Brain microvascular endothelial cell (primary cell): ENCODE measurements at regions not wholly inside any gene's neighbourhood (a gene's known extent, or its start where the extent isn't known, plus 50 kb on each side); places are given as distances from the start of the nearest gene placed in this dataset.
"Not testable (repeated sequence)": the region's sequence is repeated elsewhere in the genome, so short reads cannot be mapped to it uniquely, and the experiment has no call there.

ENCODE experiments used
- DNase-seq: peaks from one replicate; pipeline ENCODE4 v3.0.0-alpha.2; 2020
- H3K27ac ChIP-seq: fragments of 250-450 bp; sonication (Bioruptor Pico); 2 replicates; pipeline ENCODE4 v1.5.1; 2020; ENCODE audit warnings: mild to moderate bottlenecking, moderate library complexity
- H3K27me3 ChIP-seq: fragments of 250-450 bp; sonication (Bioruptor Pico); replicated peaks from 2 replicates; pipeline ENCODE4 v1.5.1; 2020; ENCODE audit warnings: mild to moderate bottlenecking
- H3K36me3 ChIP-seq: fragments of 250-450 bp; sonication (Bioruptor Pico); replicated peaks from 2 replicates; pipeline ENCODE4 v1.5.1; 2020; ENCODE audit warnings: mild to moderate bottlenecking
- H3K4me3 ChIP-seq: 2 replicates; pipeline ENCODE4 v1.5.1; 2011; ENCODE audit warnings: low read depth, mild to moderate bottlenecking, control low read depth, low read length, moderate library complexity
- in situ Hi-C: cut with HindIII; loops from 2 replicates; pipeline ENCODE4 v1.10.0; 2017; ENCODE audit warnings: low sequenced_read_pairs, low pct_ligation_motif_present
- TF ChIP-seq, protein P1 (sequence below): IDR thresholded peaks from 2 replicates; pipeline ENCODE4 v1.5.1; 2011; ENCODE audit warnings: low read depth, mild to moderate bottlenecking, moderate library complexity, low read length, control low read depth, inconsistent platforms; ENCODE audit errors: missing control alignments

DNA sequence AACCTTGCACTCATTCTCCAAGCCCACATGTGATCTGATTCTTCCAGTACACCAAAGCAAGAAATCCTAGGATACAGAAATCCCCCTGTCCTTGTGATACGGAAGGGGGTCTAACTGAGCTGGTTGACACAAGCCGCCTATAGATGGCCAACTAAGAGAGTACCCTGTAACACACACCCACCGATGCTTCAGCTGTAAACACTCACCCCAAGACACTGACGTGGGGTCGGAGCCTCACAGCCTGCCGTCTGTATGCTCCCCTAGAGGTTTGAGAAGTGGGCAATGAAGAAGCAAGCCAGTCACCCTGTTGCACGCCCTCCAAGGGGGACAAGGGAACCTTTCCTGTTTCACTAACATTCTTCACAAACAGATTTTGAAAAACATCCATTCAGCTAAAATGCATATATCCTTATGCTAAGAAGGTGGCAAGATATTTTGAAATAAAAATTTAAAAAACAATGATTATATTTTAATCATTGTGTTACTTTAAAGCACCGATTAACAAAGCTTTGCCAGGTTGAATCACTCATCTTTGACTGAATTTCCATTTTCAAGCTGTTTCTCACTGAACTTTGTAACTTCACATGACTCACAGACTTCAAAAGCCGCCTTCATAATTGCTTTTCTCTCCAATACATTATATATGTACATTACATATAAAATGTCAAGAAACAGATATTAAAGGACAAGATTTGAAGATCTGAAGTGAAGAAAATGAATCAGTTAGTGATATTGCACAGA lies 329.3 kb downstream of the ARL4A start:
- TF ChIP-seq, protein P1, sequence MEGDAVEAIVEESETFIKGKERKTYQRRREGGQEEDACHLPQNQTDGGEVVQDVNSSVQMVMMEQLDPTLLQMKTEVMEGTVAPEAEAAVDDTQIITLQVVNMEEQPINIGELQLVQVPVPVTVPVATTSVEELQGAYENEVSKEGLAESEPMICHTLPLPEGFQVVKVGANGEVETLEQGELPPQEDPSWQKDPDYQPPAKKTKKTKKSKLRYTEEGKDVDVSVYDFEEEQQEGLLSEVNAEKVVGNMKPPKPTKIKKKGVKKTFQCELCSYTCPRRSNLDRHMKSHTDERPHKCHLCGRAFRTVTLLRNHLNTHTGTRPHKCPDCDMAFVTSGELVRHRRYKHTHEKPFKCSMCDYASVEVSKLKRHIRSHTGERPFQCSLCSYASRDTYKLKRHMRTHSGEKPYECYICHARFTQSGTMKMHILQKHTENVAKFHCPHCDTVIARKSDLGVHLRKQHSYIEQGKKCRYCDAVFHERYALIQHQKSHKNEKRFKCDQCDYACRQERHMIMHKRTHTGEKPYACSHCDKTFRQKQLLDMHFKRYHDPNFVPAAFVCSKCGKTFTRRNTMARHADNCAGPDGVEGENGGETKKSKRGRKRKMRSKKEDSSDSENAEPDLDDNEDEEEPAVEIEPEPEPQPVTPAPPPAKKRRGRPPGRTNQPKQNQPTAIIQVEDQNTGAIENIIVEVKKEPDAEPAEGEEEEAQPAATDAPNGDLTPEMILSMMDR: no peak
- Histone ChIP-seq H3K4me3 (no peak overlapping the region), H3K36me3 (no peaks in the 10 kb centered on the region), H3K27ac (peak overlapping the region; percentile 57), H3K27me3 (no peaks in the 10 kb centered on the region)
- DNase-seq: no peak
- in situ Hi-C loops: no loop called here

DNA sequence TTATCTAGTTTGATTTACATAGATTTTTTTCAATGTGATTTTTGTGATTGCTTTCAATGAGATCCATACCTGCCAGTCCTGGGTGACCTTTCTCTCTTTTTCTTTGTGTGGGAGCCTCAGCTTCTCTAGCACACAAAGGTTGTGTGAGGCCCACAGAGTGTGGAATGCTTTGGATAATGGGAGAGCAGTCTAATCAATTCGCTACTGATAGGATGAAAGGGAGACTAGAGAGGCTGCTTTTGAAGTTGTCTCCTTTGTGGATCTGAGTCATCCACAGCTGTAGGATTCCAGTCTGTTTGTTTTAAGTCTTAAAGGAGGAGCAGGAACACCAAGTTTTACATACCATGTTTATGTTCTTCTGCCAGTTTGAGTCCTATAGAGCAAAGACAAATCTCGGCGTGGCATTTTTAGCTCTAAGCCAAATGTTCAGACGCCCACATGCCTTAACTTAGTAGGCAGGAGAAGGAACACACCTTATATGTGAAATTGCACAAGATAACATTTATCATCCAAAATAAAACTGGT lies 330.0 kb downstream of the ARL4A start:
- Histone ChIP-seq H3K36me3 (no peaks in the 10 kb centered on the region), H3K27me3 (no peaks in the 10 kb centered on the region), H3K4me3 (no peak overlapping the region), H3K27ac (peak overlapping the region; percentile 57)
- in situ Hi-C loops: no loop called here
- DNase-seq: peak; percentile 66
- TF ChIP-seq, protein P1: no peak

DNA sequence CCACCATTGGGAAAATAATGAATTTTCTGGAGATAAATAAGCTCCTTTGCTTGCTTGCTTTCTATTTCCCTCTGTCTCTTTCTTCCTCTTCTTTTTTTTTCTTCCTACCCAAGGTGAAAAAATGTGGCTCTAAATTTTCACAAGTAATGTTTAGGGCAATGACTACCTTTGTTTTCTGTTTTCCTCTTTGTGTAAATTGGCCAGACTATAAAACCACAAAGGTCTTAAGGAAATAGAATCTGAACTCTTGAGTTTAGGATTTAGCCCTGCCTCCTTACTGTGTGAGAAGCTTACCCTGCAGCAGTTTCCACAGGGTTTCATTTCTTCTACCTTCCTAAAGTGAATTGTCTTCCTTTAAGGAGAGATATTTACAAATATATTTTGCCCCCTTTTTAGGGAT lies 330.4 kb downstream of the ARL4A start:
- no peak overlapping the region for H3K4me3 ChIP-seq
- H3K36me3 ChIP-seq: no peaks in the 10 kb centered on the region
- peak overlapping the region; percentile 57 for H3K27ac ChIP-seq
- no peak for DNase-seq
- in situ Hi-C loops: no loop called here
- no peaks in the 10 kb centered on the region for H3K27me3 ChIP-seq
- TF ChIP-seq, protein P1: no peak

DNA sequence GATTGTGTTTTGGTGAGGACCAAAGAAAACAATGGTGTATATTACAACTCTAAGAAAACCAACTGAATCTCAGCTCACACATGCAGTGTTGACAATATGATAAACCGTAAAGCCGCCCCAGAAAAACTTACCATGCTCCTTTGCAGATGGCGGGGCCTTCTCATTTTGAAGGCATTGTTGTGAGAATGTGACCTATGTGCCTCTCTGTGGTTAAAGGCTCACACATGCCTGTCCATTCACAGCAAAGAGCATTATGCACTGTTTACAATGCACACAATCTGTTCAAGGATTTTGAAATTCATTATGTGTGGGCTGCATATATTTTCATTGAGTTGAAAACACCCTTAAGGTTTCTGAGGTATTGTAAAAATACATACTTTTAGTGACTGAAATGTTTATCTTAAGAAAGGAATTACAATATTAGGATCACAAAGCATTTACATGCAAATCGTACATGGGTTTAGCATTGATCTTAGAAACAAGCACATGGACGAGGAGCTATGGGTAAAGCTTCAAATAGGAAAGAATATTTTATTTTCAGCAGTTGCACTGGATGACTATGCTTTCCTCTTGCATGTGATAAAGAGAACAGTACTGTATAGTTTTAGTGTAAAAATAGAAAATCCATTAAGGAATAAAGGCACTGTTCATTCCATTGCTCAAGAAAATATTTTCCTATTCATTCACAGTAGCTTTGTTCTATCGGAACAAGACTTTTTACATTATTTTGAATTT lies 334.3 kb downstream of the ARL4A start:
- in situ Hi-C loops: no loop called here

DNA sequence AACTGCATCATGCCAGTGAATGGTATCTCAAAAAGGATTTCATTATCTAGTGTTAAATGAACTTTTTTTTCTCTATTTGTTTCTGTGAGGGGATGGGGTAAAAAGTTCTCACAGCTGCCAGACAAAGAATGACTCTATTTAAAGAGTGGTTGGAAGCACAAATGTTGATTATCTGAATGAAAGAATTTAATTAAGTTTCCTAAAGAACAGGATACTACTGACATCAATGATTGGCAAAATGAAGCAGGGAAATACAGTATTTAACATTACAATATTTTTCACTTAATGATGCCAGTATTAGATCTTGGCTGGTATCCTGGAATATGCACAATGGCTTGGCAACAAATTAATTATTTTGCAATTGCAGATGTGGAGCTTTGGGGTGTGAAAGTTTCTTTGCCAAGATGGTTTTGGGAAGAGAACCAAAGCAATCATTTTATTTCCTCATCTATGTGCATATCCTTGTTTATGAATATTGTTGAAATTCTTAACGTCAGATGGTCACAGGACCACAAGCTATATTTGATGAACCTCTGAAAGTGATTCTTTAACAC lies 336.8 kb downstream of the ARL4A start:
- Histone ChIP-seq H3K4me3 (no peak overlapping the region), H3K36me3 (no peaks in the 10 kb centered on the region), H3K27ac (no peak overlapping the region), H3K27me3 (no peaks in the 10 kb centered on the region)
- DNase-seq: no peak
- in situ Hi-C loops: no loop called here
- TF ChIP-seq, protein P1: no peak

More for the DNA sequence above, 334.3 kb downstream of the ARL4A start:
- Histone ChIP-seq H3K27me3 (no peaks in the 10 kb centered on the region), H3K36me3 (no peaks in the 10 kb centered on the region), H3K4me3 (no peak overlapping the region), H3K27ac (no peak overlapping the region)
- peak; percentile 27 for DNase-seq
- TF ChIP-seq, protein P1: no peak

DNA sequence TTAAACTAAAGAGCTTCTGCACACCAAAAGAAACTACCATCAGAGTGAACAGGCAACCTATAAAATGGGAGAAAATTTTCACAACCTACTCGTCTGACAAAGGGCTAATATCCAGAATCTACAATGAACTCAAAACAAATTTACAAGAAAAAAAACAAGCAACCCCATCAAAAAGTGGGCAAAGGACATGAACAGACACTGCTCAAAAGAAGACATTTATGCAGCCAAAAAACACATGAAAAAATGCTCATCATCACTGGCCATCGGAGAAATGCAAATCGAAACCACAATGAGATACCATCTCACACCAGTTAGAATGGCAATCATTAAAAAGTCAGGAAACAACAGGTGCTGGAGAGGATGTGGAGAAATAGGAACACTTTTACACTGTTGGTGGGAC lies 337.6 kb downstream of the ARL4A start:
- H3K27ac ChIP-seq, H3K27me3 ChIP-seq, H3K4me3 ChIP-seq, in situ Hi-C loops, H3K36me3 ChIP-seq, DNase-seq: not testable (repeated sequence)
